ENCODE measurements at regions not wholly inside any gene's neighbourhood (a gene's known extent, or its start where the extent isn't known, plus 50 kb on each side); places are given as distances from the start of the nearest gene placed in this dataset.
"Not testable (repeated sequence)": the region's sequence is repeated elsewhere in the genome, so short reads cannot be mapped to it uniquely, and the experiment has no call there.

DNA sequence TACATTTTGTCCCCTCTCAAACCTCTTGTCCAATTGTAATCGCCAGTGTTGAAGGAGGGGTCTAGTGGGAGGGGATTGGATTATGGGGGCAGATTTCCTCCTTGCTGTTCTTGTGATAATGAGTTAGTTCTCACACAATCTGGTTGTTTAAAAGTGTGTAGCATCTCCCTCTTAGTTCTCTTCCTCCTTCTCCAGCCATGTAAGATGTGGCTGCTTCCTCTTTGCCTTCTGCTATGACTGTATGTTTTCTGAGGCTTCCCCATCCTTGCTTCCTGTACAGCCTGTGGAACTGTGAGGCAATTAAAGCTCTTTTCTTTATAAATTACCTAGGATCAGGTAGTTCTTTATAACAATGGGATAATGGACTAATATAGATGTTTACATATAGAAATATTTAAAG lies 162.3 kb upstream of the C1QTNF3 start:
- not testable (repeated sequence) for H3K9me3 ChIP-seq (ENCODE audit: control insufficient read depth in 2 of 2, low read length in 2 of 2); H3K27ac ChIP-seq (ENCODE audit: low read length); H3K4me1 ChIP-seq (ENCODE audit: control insufficient read depth, insufficient read depth, low read length); H3K27me3 ChIP-seq (ENCODE audit: control insufficient read depth in 1 of 2, insufficient read depth in 2 of 2, low read length in 2 of 2); H3K36me3 ChIP-seq (ENCODE audit: control insufficient read depth in 2 of 2, insufficient read depth in 2 of 2, low read length in 2 of 2); H3K9ac ChIP-seq (ENCODE audit: low read length in 2 of 2); H3K4me3 ChIP-seq (ENCODE audit: low read length in 2 of 2)

DNA sequence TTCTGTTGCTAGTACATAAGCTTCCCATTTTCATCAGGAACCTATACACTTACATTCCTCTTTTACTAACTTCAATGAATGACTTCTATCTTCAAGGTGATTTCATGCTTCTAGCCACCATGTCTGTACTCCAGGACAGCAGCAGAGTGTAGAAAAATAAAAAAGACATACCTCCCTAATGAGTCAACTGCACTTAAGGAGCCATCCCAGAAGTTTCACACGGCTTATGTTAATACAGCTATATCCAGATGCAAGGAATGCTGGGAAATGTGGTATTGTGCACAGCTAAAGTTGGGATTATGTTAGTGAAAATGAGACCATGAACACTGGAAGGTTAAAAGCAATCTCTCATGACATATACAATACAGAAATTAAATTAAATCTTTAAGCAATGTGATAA lies 174.4 kb upstream of the C1QTNF3 start:
- not testable (repeated sequence) for H3K9ac ChIP-seq (ENCODE audit: low read length in 2 of 2); H3K27ac ChIP-seq (ENCODE audit: low read length); H3K9me3 ChIP-seq (ENCODE audit: control insufficient read depth in 2 of 2, low read length in 2 of 2); H3K27me3 ChIP-seq (ENCODE audit: control insufficient read depth in 1 of 2, insufficient read depth in 2 of 2, low read length in 2 of 2); H3K4me1 ChIP-seq (ENCODE audit: control insufficient read depth, insufficient read depth, low read length); H3K36me3 ChIP-seq (ENCODE audit: control insufficient read depth in 2 of 2, insufficient read depth in 2 of 2, low read length in 2 of 2); H3K4me3 ChIP-seq (ENCODE audit: low read length in 2 of 2)

DNA sequence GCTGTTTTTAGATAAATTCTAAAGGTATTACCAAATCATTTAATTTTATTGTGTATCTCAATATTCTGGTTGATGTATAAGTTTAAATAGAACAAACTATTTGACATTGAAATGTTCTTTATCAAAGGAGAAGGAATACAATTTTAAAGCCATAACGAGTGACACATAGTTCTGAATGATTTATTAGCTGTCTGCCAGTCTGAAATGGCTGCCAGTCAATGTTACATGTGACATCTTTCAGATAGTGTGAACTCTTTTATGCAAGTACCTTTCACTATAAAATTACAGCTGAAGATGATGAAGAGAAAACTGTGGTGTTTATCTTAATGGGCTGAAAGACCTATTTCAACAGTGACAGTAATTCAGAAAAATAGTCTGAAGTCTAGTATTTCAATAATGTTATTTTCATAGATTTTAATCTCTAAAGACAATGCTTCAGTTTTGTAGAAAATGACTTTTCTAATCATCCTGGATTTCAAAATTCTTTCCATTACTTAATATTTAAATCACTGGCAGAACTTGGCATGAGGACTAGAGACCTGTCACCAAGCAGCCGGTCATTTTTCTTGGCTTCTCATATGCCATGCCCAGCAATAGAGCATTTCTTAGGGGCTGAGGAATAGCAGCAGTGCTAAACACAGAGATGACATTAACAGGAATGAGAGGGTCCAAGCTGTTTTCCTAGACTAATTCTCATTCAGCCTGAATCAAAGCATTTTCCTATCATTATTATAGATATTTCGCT lies 178.5 kb upstream of the C1QTNF3 start:
- not testable (repeated sequence) for H3K9ac ChIP-seq (ENCODE audit: low read length in 2 of 2); H3K27ac ChIP-seq (ENCODE audit: low read length); H3K4me3 ChIP-seq (ENCODE audit: low read length in 2 of 2); H3K9me3 ChIP-seq (ENCODE audit: control insufficient read depth in 2 of 2, low read length in 2 of 2); H3K4me1 ChIP-seq (ENCODE audit: control insufficient read depth, insufficient read depth, low read length); H3K27me3 ChIP-seq (ENCODE audit: control insufficient read depth in 1 of 2, insufficient read depth in 2 of 2, low read length in 2 of 2); H3K36me3 ChIP-seq (ENCODE audit: control insufficient read depth in 2 of 2, insufficient read depth in 2 of 2, low read length in 2 of 2)

DNA sequence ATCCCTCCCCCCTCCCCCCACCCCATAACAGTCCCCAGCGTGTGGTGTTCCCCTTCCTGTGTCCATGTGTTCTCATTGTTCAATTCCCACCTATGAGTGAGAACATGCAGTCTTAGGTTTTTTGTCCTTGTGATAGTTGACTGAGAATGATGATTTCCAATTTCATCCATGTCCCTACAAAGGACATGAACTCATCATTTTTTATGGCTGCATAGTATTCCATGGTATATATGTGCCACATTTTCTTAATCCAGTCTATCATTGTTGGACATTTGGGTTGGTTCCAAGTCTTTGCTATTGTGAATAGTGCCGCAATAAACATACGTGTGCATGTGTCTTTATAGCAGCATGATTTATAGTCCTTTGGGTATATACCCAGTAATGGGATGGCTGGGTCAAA lies 180.1 kb upstream of the C1QTNF3 start:
- H3K9me3 ChIP-seq (ENCODE audit: control insufficient read depth in 2 of 2, low read length in 2 of 2); H3K36me3 ChIP-seq (ENCODE audit: control insufficient read depth in 2 of 2, insufficient read depth in 2 of 2, low read length in 2 of 2); H3K4me3 ChIP-seq (ENCODE audit: low read length in 2 of 2); H3K27ac ChIP-seq (ENCODE audit: low read length); H3K27me3 ChIP-seq (ENCODE audit: control insufficient read depth in 1 of 2, insufficient read depth in 2 of 2, low read length in 2 of 2); H3K9ac ChIP-seq (ENCODE audit: low read length in 2 of 2); H3K4me1 ChIP-seq (ENCODE audit: control insufficient read depth, insufficient read depth, low read length): not testable (repeated sequence)

DNA sequence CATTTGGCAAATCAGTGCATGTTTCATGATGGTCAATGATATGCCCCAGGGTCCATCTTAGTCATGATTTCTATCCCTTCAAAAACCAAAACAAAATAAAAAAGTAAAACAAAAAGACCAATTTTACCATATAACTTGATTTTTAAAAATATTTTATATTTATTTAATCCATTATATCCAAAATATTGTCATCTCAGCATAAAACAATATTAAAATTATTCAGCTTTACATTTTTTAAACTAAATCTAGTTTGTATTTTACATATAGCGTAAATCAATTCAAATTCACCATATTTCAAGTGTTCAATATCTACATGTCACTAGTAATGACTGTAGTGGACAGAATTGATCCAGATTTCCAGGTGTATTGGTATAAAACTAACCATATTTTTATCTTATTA lies 187.4 kb upstream of the C1QTNF3 start:
- not testable (repeated sequence) for H3K27ac ChIP-seq (ENCODE audit: low read length); H3K27me3 ChIP-seq (ENCODE audit: control insufficient read depth in 1 of 2, insufficient read depth in 2 of 2, low read length in 2 of 2); H3K4me3 ChIP-seq (ENCODE audit: low read length in 2 of 2); H3K9ac ChIP-seq (ENCODE audit: low read length in 2 of 2); H3K36me3 ChIP-seq (ENCODE audit: control insufficient read depth in 2 of 2, insufficient read depth in 2 of 2, low read length in 2 of 2); H3K4me1 ChIP-seq (ENCODE audit: control insufficient read depth, insufficient read depth, low read length); H3K9me3 ChIP-seq (ENCODE audit: control insufficient read depth in 2 of 2, low read length in 2 of 2)

DNA sequence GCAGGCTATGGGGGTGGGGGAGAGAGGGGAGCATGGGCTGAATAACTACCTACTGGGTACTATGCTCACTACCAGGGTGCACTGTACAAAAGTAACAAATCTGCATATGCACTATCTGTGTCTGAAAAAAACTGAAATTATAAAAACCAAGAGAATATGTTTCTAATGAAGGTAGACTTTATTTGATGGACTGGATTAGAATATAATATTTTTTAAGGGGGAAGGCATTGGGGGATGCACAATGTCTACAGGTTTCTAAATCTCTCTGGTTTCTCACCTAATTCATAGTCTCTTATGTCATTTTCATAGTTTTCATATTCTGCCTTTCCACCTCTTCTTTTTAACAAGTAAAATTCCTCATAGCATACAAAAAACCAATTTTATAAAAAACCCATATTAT lies 200.8 kb upstream of the C1QTNF3 start:
- not testable (repeated sequence) for H3K4me1 ChIP-seq (ENCODE audit: control insufficient read depth, insufficient read depth, low read length); H3K9me3 ChIP-seq (ENCODE audit: control insufficient read depth in 2 of 2, low read length in 2 of 2); H3K27me3 ChIP-seq (ENCODE audit: control insufficient read depth in 1 of 2, insufficient read depth in 2 of 2, low read length in 2 of 2); H3K27ac ChIP-seq (ENCODE audit: low read length); H3K9ac ChIP-seq (ENCODE audit: low read length in 2 of 2); H3K36me3 ChIP-seq (ENCODE audit: control insufficient read depth in 2 of 2, insufficient read depth in 2 of 2, low read length in 2 of 2); H3K4me3 ChIP-seq (ENCODE audit: low read length in 2 of 2)

DNA sequence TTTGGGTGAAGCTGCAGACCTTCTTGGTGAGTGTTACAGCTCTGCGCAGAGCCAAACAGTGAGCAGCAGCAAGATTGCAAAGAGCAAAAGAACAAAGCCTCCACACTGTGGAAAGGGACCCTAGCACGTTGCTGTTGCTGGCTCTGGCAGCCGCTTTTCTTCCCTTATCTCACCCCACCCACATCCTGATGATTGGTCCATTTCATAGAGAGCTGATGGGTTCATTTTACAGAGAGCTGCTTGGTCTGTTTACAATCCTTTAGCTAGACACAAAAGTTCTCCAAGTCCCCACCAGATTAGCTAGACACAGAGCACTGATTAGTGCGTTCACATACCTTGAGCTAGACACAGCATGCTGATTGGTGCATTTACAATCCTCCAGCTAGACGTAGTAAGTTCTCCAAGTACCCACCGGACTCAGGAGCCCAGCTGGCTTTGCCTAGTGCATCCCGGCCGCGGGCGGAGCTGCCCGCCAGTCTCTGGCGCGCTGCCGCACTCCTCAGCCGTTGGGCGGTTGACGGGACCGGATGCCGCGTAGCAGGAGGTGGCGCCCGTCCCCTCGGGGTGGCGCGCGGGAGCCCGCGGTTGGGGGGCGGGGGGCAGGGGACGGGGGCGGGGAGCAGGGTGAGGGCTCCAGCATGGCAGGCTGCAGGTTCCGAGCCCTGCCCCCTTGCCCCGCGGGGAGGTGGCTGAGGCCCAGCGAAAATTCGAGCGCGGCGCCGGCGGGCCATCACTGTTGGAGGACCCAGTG lies 201.4 kb upstream of the C1QTNF3 start:
- H3K27me3 ChIP-seq (ENCODE audit: control insufficient read depth in 1 of 2, insufficient read depth in 2 of 2, low read length in 2 of 2); H3K36me3 ChIP-seq (ENCODE audit: control insufficient read depth in 2 of 2, insufficient read depth in 2 of 2, low read length in 2 of 2); H3K9me3 ChIP-seq (ENCODE audit: control insufficient read depth in 2 of 2, low read length in 2 of 2); H3K4me1 ChIP-seq (ENCODE audit: control insufficient read depth, insufficient read depth, low read length); H3K9ac ChIP-seq (ENCODE audit: low read length in 2 of 2); H3K27ac ChIP-seq (ENCODE audit: low read length): not testable (repeated sequence)
- peak overlapping the region in 1 of 2 donors; percentile 40 for H3K4me3 ChIP-seq (ENCODE audit: low read length in 2 of 2)

DNA sequence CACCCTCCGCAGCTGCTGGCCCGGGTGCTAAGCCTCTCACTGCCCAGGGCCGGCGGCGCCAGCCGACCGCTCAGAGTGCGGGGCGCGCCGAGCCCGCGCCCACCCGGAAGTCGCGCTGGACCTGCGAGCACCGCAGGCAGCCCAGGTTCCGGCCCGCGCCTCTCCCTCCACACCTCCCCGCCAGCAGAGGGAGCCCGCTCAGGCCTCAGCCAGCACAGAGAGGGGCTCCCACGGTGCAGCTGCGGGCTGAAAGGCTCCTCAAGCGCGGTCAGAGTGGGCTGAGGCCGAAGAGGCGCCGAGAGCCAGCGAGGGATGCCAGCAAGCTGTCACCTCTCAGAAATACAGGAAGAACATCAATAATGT lies 202.0 kb upstream of the C1QTNF3 start:
- H3K9me3 ChIP-seq (ENCODE audit: control insufficient read depth in 2 of 2, low read length in 2 of 2); H3K27ac ChIP-seq (ENCODE audit: low read length); H3K27me3 ChIP-seq (ENCODE audit: control insufficient read depth in 1 of 2, insufficient read depth in 2 of 2, low read length in 2 of 2); H3K9ac ChIP-seq (ENCODE audit: low read length in 2 of 2); H3K4me1 ChIP-seq (ENCODE audit: control insufficient read depth, insufficient read depth, low read length); H3K36me3 ChIP-seq (ENCODE audit: control insufficient read depth in 2 of 2, insufficient read depth in 2 of 2, low read length in 2 of 2): not testable (repeated sequence)
- H3K4me3 ChIP-seq (ENCODE audit: low read length in 2 of 2) = peak overlapping the region in 1 of 2 donors; percentile 29

DNA sequence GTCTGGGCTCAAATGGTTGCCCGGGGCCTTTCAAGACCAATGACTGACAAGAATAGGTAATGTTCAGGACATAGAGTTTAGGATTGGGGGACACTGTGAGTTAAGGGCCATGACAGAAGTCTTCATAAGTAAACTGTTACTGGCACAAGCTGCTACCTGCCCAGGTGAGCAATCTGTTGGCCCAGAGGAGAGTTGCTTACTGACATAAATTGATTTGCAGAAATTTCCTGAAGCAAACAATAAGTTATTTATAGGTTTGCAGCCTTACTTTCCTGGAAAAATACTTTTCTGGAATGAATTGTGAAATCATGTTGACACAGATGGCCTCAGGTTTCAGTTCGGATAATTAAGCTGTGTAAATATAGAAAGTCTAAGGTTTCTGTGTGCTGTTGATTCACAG lies 202.8 kb upstream of the C1QTNF3 start:
- not testable (repeated sequence) for H3K4me3 ChIP-seq (ENCODE audit: low read length in 2 of 2); H3K9me3 ChIP-seq (ENCODE audit: control insufficient read depth in 2 of 2, low read length in 2 of 2); H3K27me3 ChIP-seq (ENCODE audit: control insufficient read depth in 1 of 2, insufficient read depth in 2 of 2, low read length in 2 of 2); H3K27ac ChIP-seq (ENCODE audit: low read length); H3K4me1 ChIP-seq (ENCODE audit: control insufficient read depth, insufficient read depth, low read length); H3K9ac ChIP-seq (ENCODE audit: low read length in 2 of 2); H3K36me3 ChIP-seq (ENCODE audit: control insufficient read depth in 2 of 2, insufficient read depth in 2 of 2, low read length in 2 of 2)

DNA sequence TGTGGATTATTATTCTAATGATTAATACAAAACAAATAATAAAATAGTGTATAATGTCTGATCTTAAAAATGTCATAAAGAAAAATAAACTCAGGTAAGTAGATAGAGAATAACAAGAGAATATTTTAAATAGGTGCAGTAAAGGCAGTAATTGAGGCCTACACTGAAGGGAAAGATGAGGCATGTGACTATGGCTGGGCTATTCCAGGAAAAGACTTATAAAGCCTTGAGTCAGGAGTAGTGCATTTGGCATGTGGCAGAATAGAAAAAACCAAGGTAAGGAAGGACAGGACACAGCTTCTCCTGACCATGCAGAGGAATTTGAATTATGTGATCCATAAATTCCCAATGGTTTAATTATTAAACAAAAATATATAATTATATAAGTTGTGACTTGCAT lies 215.6 kb upstream of the C1QTNF3 start:
- not testable (repeated sequence) for H3K4me3 ChIP-seq (ENCODE audit: low read length in 2 of 2); H3K9ac ChIP-seq (ENCODE audit: low read length in 2 of 2); H3K27ac ChIP-seq (ENCODE audit: low read length); H3K9me3 ChIP-seq (ENCODE audit: control insufficient read depth in 2 of 2, low read length in 2 of 2); H3K27me3 ChIP-seq (ENCODE audit: control insufficient read depth in 1 of 2, insufficient read depth in 2 of 2, low read length in 2 of 2); H3K4me1 ChIP-seq (ENCODE audit: control insufficient read depth, insufficient read depth, low read length); H3K36me3 ChIP-seq (ENCODE audit: control insufficient read depth in 2 of 2, insufficient read depth in 2 of 2, low read length in 2 of 2)

DNA sequence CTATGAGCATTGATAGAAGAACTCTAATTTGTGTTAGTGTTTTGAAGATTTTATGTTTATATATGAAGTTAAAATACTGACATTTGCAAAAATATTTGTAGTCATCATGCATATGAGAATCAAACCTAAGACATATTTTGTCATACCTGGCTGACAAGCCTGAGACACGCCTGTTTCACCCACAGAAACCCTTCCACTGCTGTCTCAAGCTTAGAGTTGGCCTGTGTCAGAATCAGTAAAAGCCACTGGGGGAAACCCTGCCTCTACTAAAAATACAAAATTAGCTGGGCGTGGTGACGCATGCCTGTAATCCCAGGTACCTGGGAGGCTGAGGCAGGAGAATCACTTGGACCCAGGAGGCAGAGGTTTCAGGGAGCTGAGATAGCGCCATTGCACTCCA lies 218.0 kb upstream of the C1QTNF3 start:
- not testable (repeated sequence) for H3K36me3 ChIP-seq (ENCODE audit: control insufficient read depth in 2 of 2, insufficient read depth in 2 of 2, low read length in 2 of 2); H3K9me3 ChIP-seq (ENCODE audit: control insufficient read depth in 2 of 2, low read length in 2 of 2); H3K9ac ChIP-seq (ENCODE audit: low read length in 2 of 2); H3K27ac ChIP-seq (ENCODE audit: low read length); H3K4me1 ChIP-seq (ENCODE audit: control insufficient read depth, insufficient read depth, low read length); H3K4me3 ChIP-seq (ENCODE audit: low read length in 2 of 2); H3K27me3 ChIP-seq (ENCODE audit: control insufficient read depth in 1 of 2, insufficient read depth in 2 of 2, low read length in 2 of 2)
